Bone marrow (tissue), 2 donors: ENCODE measurements at regions not wholly inside any gene's neighbourhood (a gene's known extent, or its start where the extent isn't known, plus 50 kb on each side); places are given as distances from the start of the nearest gene placed in this dataset.

Experiments used
- DNase-seq, 2 donors: peaks; one replicate each; lab custom pipeline; 2025; lab: John Stamatoyannopoulos, UW

GRCh38 chrY:14139521-14139920 lies 83.5 kb downstream of the VCY1B start:
- no peak for DNase-seq

GRCh38 chrY:14145614-14146013 lies 89.6 kb downstream of the VCY1B start:
- no peak for DNase-seq

DNA sequence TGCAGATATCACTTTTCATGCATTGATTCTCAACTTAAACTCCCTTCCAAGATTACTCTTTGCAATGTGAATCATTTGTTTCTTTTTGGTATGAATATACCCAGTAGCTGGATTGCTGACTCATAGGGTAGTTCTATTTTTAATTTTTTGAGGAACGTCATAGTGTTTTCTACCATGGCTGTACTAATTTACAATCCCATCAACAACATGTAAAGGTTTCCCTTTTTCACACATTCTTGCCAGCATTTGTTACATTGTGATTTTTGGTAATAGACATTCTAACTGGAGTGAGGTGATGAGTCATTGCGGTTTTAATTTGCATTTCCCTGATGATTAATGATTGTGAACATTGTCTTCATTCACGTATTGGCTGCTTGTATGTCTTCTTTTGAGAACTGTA lies 126.7 kb downstream of the VCY1B start:
- DNase-seq = no peak

DNA sequence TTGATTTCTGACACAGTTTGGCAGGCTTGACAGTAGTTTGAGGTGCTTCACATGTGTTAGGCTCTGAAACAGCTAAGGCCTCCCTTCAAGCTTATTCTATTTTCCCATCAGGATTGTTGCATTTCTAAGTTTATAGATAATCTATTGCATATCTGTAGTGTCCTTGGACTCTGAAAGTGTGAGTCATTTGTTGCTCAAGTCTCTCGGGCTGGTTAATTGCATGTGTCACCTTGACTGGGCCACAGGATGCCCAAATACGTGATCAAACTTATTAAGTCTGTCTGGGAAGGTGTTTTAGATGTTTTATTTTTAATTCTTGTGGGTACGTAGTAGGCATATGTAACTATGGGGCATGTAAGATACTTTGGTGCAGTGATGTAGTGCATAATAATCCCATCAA lies 166.0 kb downstream of the VCY1B start:
- DNase-seq = no peak

DNA sequence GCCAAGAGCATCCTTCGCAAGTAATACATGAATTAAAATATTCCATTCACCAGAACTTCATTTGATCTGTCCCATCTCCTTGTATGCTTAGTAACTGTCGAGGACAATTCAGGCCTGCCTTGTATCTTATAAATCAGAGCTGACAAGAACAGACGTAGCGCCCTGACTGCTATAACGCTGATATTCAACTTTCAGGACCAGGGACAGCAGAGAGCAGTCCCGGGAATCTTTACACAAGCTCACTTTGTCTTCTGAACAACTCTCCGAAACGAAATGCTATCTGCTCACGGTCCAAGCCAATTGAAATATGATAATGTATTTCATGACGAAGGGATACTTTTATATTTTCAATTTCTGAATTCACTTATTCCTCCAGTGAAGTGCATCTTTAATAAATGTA lies 175.7 kb downstream of the VCY1B start:
- no peak for DNase-seq

- DNase-seq = no peak
These were observed 179.0 kb downstream of the VCY1B start for GRCh38 chrY:14235070-14235469.

DNA sequence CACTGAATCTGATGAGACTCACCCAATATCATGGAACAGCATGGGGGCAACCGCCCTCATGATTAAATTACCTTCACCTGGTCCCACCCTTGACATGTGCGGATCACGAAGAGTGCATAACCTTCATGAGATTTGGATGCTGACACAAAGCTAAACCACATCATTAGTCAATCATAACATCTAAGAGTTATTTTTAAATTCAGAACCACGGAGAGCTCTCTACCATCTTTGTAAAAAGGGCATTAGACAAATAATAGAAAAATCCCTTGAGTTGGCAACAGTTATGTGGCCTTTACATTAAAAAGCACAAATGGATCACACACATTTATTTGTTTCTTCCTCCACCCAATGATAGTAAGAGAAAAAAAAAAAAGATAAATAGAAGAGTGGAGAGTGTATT lies 182.2 kb downstream of the VCY1B start:
- no peak for DNase-seq

- DNase-seq = no peak
These were observed 190.9 kb downstream of the VCY1B start for GRCh38 chrY:14246948-14247347.

DNA sequence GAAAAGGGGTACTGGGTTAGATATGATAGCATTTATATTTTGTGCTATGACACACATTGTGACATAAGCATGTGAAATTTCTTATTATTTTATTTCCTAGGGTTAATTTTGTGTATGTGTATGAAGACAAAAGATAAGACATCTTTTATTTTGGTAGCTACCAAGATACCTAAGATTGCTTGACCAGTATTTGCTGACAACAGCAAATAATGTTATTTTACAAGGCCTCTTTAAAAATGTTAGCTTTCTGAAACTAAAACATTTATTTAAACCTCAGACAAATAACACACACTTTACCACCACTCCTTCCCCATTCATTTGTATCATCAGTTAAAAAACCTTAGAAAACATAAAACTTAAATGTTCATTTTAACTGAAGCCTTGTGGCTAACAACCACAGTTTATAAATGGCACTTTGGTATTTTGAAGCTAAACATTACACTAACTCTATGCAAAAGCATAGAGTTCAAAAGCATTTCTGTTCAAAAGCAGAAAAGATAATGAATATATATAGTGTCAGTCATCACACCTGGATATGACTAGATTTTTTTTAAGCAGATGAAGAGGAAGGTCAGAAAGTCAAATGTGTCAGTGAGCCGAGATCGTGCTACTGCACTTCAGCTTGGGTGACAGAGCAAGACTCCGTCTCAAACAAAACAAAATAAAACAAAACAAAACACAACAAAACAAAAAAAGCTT lies 193.0 kb downstream of the VCY1B start:
- DNase-seq = no peak

DNA sequence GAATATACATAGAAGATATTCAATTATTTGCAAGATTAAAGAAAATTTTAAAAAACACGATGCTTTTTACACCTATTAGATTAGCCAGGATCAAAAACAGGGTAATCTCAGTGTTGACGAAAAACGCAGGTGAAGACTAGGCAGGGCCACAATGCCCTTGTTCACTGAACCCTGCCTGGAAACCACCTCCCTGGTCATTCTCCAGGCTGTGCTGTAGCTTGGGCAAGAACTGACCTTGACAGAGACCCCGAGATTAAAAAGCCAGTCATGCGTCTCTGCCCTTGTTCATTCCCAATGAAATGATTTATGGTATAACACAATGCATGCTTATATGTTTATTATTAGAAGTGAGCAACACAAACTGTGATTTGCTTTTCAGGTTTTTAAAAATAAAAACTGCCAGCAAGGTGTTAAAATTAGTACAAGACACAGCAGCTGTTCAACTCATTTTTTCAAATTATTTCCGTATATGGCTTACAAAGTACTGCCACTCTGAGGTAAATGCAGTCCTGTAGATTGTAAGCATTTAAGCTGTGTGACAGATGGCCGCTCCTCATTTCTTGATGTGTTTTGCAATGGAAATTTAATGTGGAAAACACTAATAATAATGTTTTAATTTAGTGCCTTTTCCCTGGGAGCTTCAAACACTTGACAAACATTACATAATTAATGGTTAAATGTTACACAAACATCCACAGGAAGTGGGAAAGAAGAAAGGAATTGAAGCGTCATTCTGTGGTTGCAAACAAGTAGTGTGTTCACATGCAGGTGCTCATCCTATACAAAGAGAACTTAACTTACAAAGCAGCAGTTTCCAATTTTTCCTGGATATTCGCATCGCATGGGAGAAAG lies 200.2 kb downstream of the VCY1B start:
- DNase-seq = no peak

- DNase-seq = no peak
These were observed 200.8 kb downstream of the VCY1B start for GRCh38 chrY:14256817-14257168.

- no peak for DNase-seq
These were observed 221.0 kb downstream of the VCY1B start for GRCh38 chrY:14277029-14277428.

GRCh38 chrY:14290656-14291375 lies 233.5 kb upstream of the NLGN4Y start:
- no peak for DNase-seq

GRCh38 chrY:14292382-14292781 lies 231.9 kb upstream of the NLGN4Y start:
- DNase-seq = no peak

DNA sequence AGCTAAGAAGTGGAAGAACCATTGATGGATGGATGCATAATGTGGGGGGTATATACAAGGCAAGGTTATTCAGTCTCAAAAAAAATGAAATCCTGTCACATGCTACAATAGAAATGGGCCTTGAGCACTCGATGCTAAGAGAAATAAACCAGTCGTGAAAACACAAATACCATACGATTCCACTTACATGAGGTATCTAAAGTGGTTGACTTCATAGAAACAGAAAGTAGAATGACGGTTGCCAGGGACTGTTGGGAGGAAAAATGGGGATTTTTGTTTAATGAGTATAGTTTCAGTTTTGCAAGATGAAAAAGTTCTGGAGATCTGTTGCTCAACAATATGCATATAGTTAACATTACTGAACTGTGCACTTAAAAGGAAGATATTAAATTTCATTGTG lies 223.6 kb upstream of the NLGN4Y start:
- no peak for DNase-seq

GRCh38 chrY:14301552-14301951 lies 222.8 kb upstream of the NLGN4Y start:
- DNase-seq = no peak

GRCh38 chrY:14328677-14329345 lies 195.5 kb upstream of the NLGN4Y start:
- DNase-seq = no peak

DNA sequence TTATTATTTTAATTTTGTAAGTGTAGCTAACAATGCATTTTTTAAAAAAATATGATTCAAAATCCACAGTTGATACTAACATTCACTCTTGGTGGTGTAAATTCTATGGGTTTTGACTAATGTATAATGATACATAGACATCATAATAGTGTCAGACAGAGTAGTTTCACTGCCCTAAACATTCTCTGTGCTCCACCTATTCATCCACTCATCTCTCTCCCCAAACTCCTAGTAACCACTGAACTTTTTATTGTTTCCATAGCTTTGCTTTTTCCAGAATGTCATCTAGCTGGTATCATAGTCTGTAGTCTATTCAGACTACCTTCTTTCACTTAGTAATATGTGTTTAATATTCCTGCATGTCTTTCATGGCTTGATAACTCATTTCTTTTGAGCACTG lies 194.0 kb upstream of the NLGN4Y start:
- DNase-seq = no peak

DNA sequence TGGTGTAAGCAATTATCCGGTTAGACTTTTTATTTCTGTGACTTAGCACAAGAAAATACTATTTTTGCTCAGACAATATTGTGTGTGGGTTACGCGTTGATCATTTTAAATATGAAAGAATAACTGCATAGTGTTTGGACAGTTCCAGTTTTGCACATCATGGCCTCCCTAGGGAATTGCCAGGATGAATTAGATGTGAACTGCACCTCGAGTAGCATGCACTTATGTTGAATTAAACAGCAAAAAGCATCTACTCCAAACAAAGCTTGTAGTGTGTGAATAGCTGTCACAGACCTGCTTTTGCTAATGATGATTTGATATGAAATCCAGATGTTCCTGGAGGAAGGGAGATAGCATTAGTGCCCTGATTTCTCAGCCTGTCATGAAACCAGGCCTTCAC lies 184.8 kb upstream of the NLGN4Y start:
- DNase-seq = no peak

DNA sequence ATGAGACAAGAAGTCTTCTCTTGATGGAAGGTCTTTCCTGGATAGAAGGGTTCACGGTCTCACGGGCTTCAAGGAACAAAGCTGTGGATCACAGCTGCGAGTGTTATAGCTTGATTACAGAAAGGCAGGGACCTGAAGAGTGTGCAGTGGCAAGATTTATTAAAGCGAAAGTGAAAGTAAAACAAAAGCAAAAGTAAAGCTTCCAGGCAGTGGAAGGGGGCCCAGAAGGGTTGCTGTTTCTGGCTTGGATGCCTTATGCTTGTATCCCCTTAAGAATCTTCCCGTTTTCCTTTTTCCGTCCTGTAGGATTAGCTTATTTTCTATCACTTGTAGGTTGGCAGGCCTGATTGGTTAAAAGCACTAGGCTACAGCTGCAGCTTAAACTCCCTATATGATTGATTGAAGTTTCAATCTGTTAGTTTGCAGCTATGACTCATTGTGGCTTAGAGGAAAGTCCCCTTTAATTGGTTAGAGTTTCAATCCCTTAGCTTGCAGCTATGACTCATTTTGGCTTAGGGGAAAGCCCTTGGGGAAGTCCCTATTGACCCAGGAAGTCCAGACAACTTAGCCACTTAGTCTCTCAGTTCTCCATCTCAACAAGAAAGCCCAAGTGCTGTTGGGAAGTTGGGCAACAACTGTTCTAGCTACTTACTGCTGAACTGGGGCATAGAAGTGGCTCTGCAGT lies 183.7 kb upstream of the NLGN4Y start:
- peak; percentile 0 to 40 for DNase-seq

DNA sequence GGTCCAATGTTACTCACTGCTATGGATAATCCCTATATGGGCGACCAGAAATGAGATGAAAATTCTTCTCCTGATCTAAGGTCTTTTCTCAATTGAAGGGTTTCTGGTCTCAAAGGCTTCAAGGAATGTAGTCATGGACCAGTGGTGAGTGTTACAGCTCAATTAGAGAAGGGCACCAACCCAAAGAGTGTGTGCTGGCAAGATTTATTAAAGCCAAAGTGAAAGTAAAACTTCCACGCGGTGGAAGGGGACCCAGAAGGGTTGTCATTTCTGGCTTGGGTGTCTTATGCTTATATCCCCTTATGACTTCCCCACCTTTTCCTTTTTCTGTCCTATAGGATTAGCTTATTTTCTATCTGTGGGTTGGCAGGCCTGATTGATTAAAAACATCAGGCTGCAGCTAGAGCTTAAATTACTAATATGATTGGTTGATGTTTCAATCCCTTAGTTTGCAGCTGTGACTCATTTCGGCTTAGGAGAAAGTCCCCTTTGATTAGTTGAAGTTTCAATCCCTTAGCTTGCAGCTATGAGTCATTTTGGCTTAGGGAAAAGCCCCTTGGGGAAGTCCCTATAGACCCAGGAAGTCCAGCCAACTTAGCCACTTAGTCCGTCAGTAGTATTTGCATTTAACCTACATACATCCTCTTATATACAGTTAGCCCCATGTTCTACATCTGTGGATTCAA lies 179.5 kb upstream of the NLGN4Y start:
- peak; percentile 0 to 3 for DNase-seq
